K562 (cell line): ENCODE measurements at regions not wholly inside any gene's neighbourhood (a gene's known extent, or its start where the extent isn't known, plus 50 kb on each side); places are given as distances from the start of the nearest gene placed in this dataset.

Experiments used
- ATAC-seq: fragments of 200-7000 bp; cut with Tn5 transposase; 3 replicates; pipeline ENCODE4 v1.9.1; 2020; ENCODE audit warnings: moderate library complexity
- BruUV-seq: library from RNA; stranded (reverse); fragments of 400-500 nt; replicated peaks from 2 replicates; lab custom pipeline; 2021; lab: Mats Ljungman, UMichigan
- CTCF ChIA-PET: fragments of 300-600 bp; formaldehyde crosslinking; extraction: SDS; loops from one replicate; lab custom pipeline; 2021; ENCODE audit warnings: low intra/inter-chr PET ratio; lab: Yijun Ruan, JAX
- POLR2A ChIA-PET: fragments of 300-600, 350-650 bp; sonication (Branson Sonifier 250); formaldehyde crosslinking; extraction: SDS; loops from one replicate; lab custom pipeline; 2021; ENCODE audit warnings: antibody characterized with exemption, inconsistent platforms; lab: Yijun Ruan, JAX
- DNase-seq, 4 experiments: peaks; one replicate each; pipeline versions ENCODE4 v3.0.0 to v3.0.0-alpha.2; 2011 to 2018; ENCODE audit warnings: low spot score in 3 of 4, mixed read lengths in 3 of 4; ENCODE audit errors: extremely low read depth in 1 of 4
- FAIRE-seq: peaks from 2 replicates; lab custom pipeline; 2011; peaks lifted over from hg19 to GRCh38; lab: Jason Lieb, UNC
- H2AFZ ChIP-seq: 2 replicates; pipeline ENCODE4 v1.6.0; 2011; ENCODE audit warnings: low read depth, low read length, control low read depth, inconsistent platforms
- H3K27ac ChIP-seq: fragments of 200-600 bp; 3 replicates; pipeline ENCODE4 v1.8.0; 2011; ENCODE audit warnings: low read depth, mild to moderate bottlenecking, control low read depth, inconsistent platforms, low read length, moderate library complexity, mixed read lengths; ENCODE audit errors: extremely low read depth
- H3K27me3 ChIP-seq, 2 experiments: fragments of 300-600 bp in 1 of 2; 2 replicates in 1 of 2; 3 replicates in 1 of 2; pipeline versions ENCODE4 v1.6.0 to v1.8.0; 2011; ENCODE audit warnings: inconsistent platforms in 2 of 2, low read length in 2 of 2, mild to moderate bottlenecking in 1 of 2, mixed read lengths in 1 of 2, moderate library complexity in 1 of 2; ENCODE audit not compliant: control insufficient read depth in 2 of 2, insufficient read depth in 2 of 2
- H3K36me3 ChIP-seq: fragments of 300-600 bp; 3 replicates; pipeline ENCODE4 v1.8.0; 2011; ENCODE audit warnings: mild to moderate bottlenecking, low read length, inconsistent platforms; ENCODE audit not compliant: control insufficient read depth, insufficient read depth
- H3K4me1 ChIP-seq, 2 experiments: fragments of 200-600 bp in 1 of 2; replicated peaks in 1 of 2; 2 replicates in 1 of 2; 3 replicates in 1 of 2; pipeline versions ENCODE4 v1.5.1 to v1.8.0; 2011; ENCODE audit warnings: inconsistent platforms in 2 of 2, low read length in 2 of 2, mild to moderate bottlenecking in 1 of 2, mixed read lengths in 1 of 2, moderate library complexity in 1 of 2; ENCODE audit not compliant: control insufficient read depth in 2 of 2, insufficient read depth in 2 of 2
- H3K4me2 ChIP-seq: 2 replicates; pipeline ENCODE4 v1.6.1; 2011; ENCODE audit warnings: low read length, control low read depth, inconsistent platforms, mixed read lengths; ENCODE audit not compliant: insufficient read depth
- H3K4me3 ChIP-seq: fragments of 200-600 bp; sonication (generic), shearing (Covaris generic); 2 replicates; pipeline ENCODE4 v1.5.1; 2016; ENCODE audit warnings: control low read depth, inconsistent platforms
- H3K79me2 ChIP-seq: fragments of 200-600 bp; 3 replicates; pipeline ENCODE4 v1.8.0; 2011; ENCODE audit warnings: low read length, inconsistent platforms; ENCODE audit not compliant: control insufficient read depth, insufficient read depth
- H3K9ac ChIP-seq, 2 experiments: 2 replicates each; pipeline versions ENCODE4 v1.6.0 to v1.6.1; 2011; ENCODE audit warnings: low read depth in 2 of 2, low read length in 2 of 2, control low read depth in 1 of 2, inconsistent platforms in 1 of 2, mild to moderate bottlenecking in 1 of 2, mixed read lengths in 1 of 2; ENCODE audit not compliant: insufficient read depth in 1 of 2
- H3K9me1 ChIP-seq: one replicate; pipeline ENCODE4 v1.6.0; 2011; ENCODE audit warnings: inconsistent platforms, mild to moderate bottlenecking, low read length, moderate library complexity; ENCODE audit not compliant: control insufficient read depth, insufficient read depth
- H3K9me3 ChIP-seq: replicated peaks from 2 replicates; pipeline ENCODE4 v1.5.1; 2011; ENCODE audit warnings: low read depth, low read length, inconsistent platforms; ENCODE audit not compliant: control insufficient read depth, insufficient read depth
- H4K20me1 ChIP-seq: replicated peaks from 2 replicates; pipeline ENCODE4 v1.6.1; 2011; ENCODE audit warnings: low read length, inconsistent platforms, mixed read lengths; ENCODE audit not compliant: control insufficient read depth, insufficient read depth
- CHAMP1 ChIP-seq: fragments of 450-650 bp; IDR thresholded peaks from 2 replicates; pipeline ENCODE4 v1.6.1; 2016; ENCODE audit warnings: mild to moderate bottlenecking
- CTBP1 ChIP-seq: fragments of 450-650 bp; IDR thresholded peaks from 2 replicates; pipeline ENCODE4 v1.6.1; 2016; ENCODE audit warnings: borderline replicate concordance
- ELF2 ChIP-seq: fragments of 250-450 bp; sonication (Bioruptor Pico); IDR thresholded peaks from 2 replicates; pipeline ENCODE4 v1.5.0; 2021; ENCODE audit warnings: mild to moderate bottlenecking
- FOXM1 ChIP-seq, 2 experiments: fragments of 450-650 bp in 1 of 2; sonication (generic) in 1 of 2; formaldehyde crosslinking in 1 of 2; IDR thresholded peaks; 2 replicates each; pipeline versions ENCODE4 v1.6.1 to v1.9.0; 2017 to 2022; ENCODE audit warnings: low read depth in 2 of 2, mild to moderate bottlenecking in 2 of 2, missing genetic modification reagents in 1 of 2, moderate library complexity in 1 of 2
- HNRNPL ChIP-seq: fragments of 200-400 bp; formaldehyde crosslinking; IDR thresholded peaks from 2 replicates; pipeline ENCODE4 v1.6.1; 2017; ENCODE audit warnings: low read depth, mild to moderate bottlenecking, low read length
- KAT8 ChIP-seq: fragments of 450-650 bp; IDR thresholded peaks from 2 replicates; pipeline ENCODE4 v1.6.1; 2016; ENCODE audit warnings: low read depth, mild to moderate bottlenecking
- NCOA2 ChIP-seq, 2 experiments: fragments of 450-650 bp; IDR thresholded peaks; 2 replicates each; pipeline ENCODE4 v1.6.1; 2018; ENCODE audit warnings: mild to moderate bottlenecking in 2 of 2, moderate library complexity in 1 of 2; ENCODE audit not compliant: partially characterized antibody in 2 of 2
- NCOA4 ChIP-seq: fragments of 450-650 bp; IDR thresholded peaks from 2 replicates; pipeline ENCODE4 v1.6.1; 2018; ENCODE audit warnings: mild to moderate bottlenecking; ENCODE audit not compliant: partially characterized antibody
- RAD21 ChIP-seq, 2 experiments: fragments of 250-450 bp in 1 of 2; fragments of 450-650 bp in 1 of 2; sonication (Bioruptor Pico) in 1 of 2; formaldehyde crosslinking in 1 of 2; IDR thresholded peaks in 1 of 2; conservative IDR thresholded peaks in 1 of 2; 2 replicates each; pipeline versions ENCODE4 v1.4.0 to v1.8.0; 2020 to 2022; ENCODE audit warnings: mild to moderate bottlenecking in 2 of 2, moderate library complexity in 1 of 2
- RFX7 ChIP-seq: fragments of 250-450 bp; sonication (Bioruptor Pico); IDR thresholded peaks from 2 replicates; pipeline ENCODE4 v1.5.1; 2021; ENCODE audit warnings: mild to moderate bottlenecking
- TAF1 ChIP-seq: IDR thresholded peaks from 2 replicates; pipeline ENCODE4 v1.6.1; 2011; ENCODE audit warnings: mild to moderate bottlenecking, low read length, moderate library complexity; ENCODE audit not compliant: insufficient read depth, control insufficient read depth, severe bottlenecking; ENCODE audit errors: extremely low read depth
- ZNF124 ChIP-seq: sonication (generic); formaldehyde crosslinking; IDR thresholded peaks from 2 replicates; pipeline ENCODE4 v1.8.1; 2022; ENCODE audit warnings: missing genetic modification reagents
- ZNF583 ChIP-seq: fragments of 250-450 bp; sonication (Bioruptor Pico); IDR thresholded peaks from 2 replicates; pipeline ENCODE4 v1.4.0; 2020
- ZNF584 ChIP-seq: fragments of 200-800 bp; sonication (Bioruptor generic); IDR thresholded peaks from 2 replicates; pipeline ENCODE4 v1.6.1; 2016; ENCODE audit warnings: low read depth, mild to moderate bottlenecking, missing genetic modification characterization, missing compliant biosample characterization
- ZNF780A ChIP-seq: fragments of 250-450 bp; sonication (Bioruptor Pico); IDR thresholded peaks from 2 replicates; pipeline ENCODE4 v1.5.0; 2021; ENCODE audit warnings: mild to moderate bottlenecking
- WGBS: fragments of 100-300 bp; shearing (Covaris generic); methylation state at CpG from one replicate; pipeline ENCODE4 v1.1.6; 2016; ENCODE audit warnings: low coverage, mixed read lengths; ENCODE audit not compliant: insufficient coverage; ENCODE audit errors: missing lambda C conversion rate; 5-methylcytosine and 5-hydroxymethylcytosine counted together
- in situ Hi-C: fragments of 300-500 bp; cut with MboI; formaldehyde crosslinking; loops from 4 replicates; pipeline ENCODE4 v1.15.0; 2018; ENCODE audit warnings: inconsistent platforms, mixed read lengths
- intact Hi-C: fragments of 100-400 bp; cut with micrococcal nuclease; formaldehyde crosslinking; loops from 2 replicates; pipeline ENCODE4 v1.14.2; 2022
- TF ChIP-seq, protein P1 (sequence below): fragments of 250-450 bp; sonication (Bioruptor Pico); IDR thresholded peaks from 2 replicates; pipeline ENCODE4 v1.5.0; 2022; ENCODE audit warnings: mild to moderate bottlenecking

DNA sequence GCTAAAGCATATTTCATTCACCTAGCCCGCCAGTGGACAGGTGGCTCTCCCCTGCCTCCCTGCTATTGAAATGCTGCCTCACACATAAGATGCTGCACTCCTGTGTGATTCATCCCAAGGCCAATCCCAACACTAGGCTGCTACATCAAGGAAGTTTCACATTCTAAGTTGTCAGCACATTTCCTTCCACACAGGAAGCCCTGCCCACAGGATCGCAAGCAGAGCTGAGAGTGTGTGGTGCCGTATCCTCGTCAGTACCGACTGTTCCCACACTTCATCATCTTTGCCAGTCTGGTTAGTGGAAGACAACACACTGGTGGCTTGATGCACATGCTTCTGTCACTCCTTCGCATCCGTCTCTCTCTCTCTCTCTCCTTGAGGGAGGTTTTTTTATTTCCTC, 194.3 kb upstream of the PPP2R2D start (continued):
- no peak for TF ChIP-seq ZNF124 (CRISPR knock-in tag)

DNA sequence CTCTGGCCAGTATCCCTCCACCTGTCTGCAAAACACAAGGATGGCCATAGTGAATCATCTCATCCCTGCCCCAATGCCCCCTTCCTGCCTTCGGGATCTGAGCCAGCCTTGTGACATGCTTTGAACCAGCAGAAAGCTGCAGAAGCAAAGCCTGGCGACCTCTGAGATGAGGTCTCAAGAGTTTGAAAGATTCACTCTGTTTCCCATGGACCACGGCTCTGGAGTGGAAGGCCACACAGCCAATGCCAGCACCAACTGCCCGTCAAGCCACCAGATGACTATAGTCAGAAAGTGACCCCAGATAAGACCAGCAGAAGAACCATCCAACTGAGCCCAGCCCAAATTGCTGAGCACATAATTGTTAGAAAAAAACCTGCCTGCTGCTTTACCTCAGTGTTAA, 193.9 kb upstream of the PPP2R2D start:
- ATAC-seq = no peak
- WGBS = 0% methylated on average over 4 of the region's 4 CpGs
- Histone ChIP-seq H3K27ac (no peak overlapping the region), H3K4me3 (no peak overlapping the region), H3K9ac (no peak overlapping the region), H3K4me2 (no peak overlapping the region), H3K36me3 (no peaks in the 10 kb centered on the region), H4K20me1 (no peaks in the 10 kb centered on the region), H3K9me3 (no peaks in the 10 kb centered on the region), H3K4me1 (no peaks in the 10 kb centered on the region), H3K9me1 (no peaks in the 10 kb centered on the region), H2AFZ (no peak overlapping the region), H3K27me3 (peaks cover 0 to 25% of the 10 kb centered on the region in 2 experiments; a peak in 1 of 5 replicates), H3K79me2 (no peaks in the 10 kb centered on the region)
- no peak for DNase-seq
- in situ Hi-C loops (no loop called here), intact Hi-C loops (no loop called here)
- FAIRE-seq = no peak
- no TSS peak for BruUV-seq
- POLR2A ChIA-PET = no interaction called here
- CTCF ChIA-PET = no interaction called here
- TF ChIP-seq NCOA2 (IDR thresholded peaks at IDR 0.05; ENCODE audit: partially characterized antibody in 2 of 2) (no peak), ZNF583 (CRISPR knock-in tag) (no peak), CTBP1 (no peak), HNRNPL (no peak), NCOA4 (no peak), TAF1 (no peak), ELF2 (no peak), FOXM1 (IDR thresholded peaks at IDR 0.05; ENCODE audit: low read depth) (no peak), FOXM1 (CRISPR knock-in tag; IDR thresholded peaks at IDR 0.05; ENCODE audit: low read depth) (no peak), ZNF584 (no peak), RAD21 (CRISPR knock-in tag; conservative IDR thresholded peaks at IDR 0.05 in 1 of 2, IDR thresholded peaks at IDR 0.05 in 1 of 2) (no peak), KAT8 (no peak), RFX7 (no peak), CHAMP1 (no peak), ZNF780A (CRISPR knock-in tag) (no peak)
- TF ChIP-seq, protein P1, sequence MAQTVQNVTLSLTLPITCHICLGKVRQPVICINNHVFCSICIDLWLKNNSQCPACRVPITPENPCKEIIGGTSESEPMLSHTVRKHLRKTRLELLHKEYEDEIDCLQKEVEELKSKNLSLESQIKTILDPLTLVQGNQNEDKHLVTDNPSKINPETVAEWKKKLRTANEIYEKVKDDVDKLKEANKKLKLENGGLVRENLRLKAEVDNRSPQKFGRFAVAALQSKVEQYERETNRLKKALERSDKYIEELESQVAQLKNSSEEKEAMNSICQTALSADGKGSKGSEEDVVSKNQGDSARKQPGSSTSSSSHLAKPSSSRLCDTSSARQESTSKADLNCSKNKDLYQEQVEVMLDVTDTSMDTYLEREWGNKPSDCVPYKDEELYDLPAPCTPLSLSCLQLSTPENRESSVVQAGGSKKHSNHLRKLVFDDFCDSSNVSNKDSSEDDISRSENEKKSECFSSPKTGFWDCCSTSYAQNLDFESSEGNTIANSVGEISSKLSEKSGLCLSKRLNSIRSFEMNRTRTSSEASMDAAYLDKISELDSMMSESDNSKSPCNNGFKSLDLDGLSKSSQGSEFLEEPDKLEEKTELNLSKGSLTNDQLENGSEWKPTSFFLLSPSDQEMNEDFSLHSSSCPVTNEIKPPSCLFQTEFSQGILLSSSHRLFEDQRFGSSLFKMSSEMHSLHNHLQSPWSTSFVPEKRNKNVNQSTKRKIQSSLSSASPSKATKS (CRISPR knock-in tag) = no peak
